Tibial nerve (tissue), 4 donors: ENCODE measurements at regions not wholly inside any gene's neighbourhood (a gene's known extent, or its start where the extent isn't known, plus 50 kb on each side); places are given as distances from the start of the nearest gene placed in this dataset.

Experiments
- DNase-seq, 2 donors: peaks; one replicate each; pipeline ENCODE4 v3.0.0-alpha.2; 2019; ENCODE audit warnings: low spot score in 2 of 2
- H3K27ac ChIP-seq, 4 donors: fragments of 200-600 bp; sonication (generic) in 3 of 4; one replicate each; pipeline ENCODE4 v1.5.1; 2017 to 2019; ENCODE audit warnings: mild to moderate bottlenecking in 1 of 4
- H3K27me3 ChIP-seq, 2 donors: fragments of 200-600 bp; sonication (generic) in 1 of 2; one replicate each; pipeline versions ENCODE4 v1.5.1 to v1.6.0; 2017 to 2019
- H3K36me3 ChIP-seq, 3 donors: fragments of 200-600 bp; sonication (generic); one replicate each; pipeline ENCODE4 v1.5.1; 2018 to 2019
- H3K4me1 ChIP-seq, 4 donors: fragments of 200-600 bp; sonication (generic) in 3 of 4; one replicate each; pipeline ENCODE4 v1.5.1; 2017 to 2019
- H3K4me3 ChIP-seq, 4 donors: fragments of 200-600 bp; sonication (generic) in 3 of 4; one replicate each; pipeline ENCODE4 v1.5.1; 2017 to 2019; ENCODE audit warnings: mild to moderate bottlenecking in 1 of 4, moderate library complexity in 1 of 4
- H3K9me3 ChIP-seq, 4 donors: fragments of 200-600 bp; sonication (generic) in 3 of 4; one replicate each; pipeline ENCODE4 v1.5.1; 2017 to 2019
- CTCF ChIP-seq, 5 experiments: fragments of 200-600 bp in 3 of 5; fragments of 450-650 bp in 2 of 5; sonication (generic) in 3 of 5; IDR thresholded peaks; one replicate each; pipeline ENCODE4 v1.5.1; 2016 to 2019; ENCODE audit warnings: antibody characterized with exemption in 5 of 5, mild to moderate bottlenecking in 3 of 5, moderate library complexity in 2 of 5
- EP300 ChIP-seq, 2 donors: sonication (generic); formaldehyde crosslinking; IDR thresholded peaks; one replicate each; pipeline ENCODE4 v1.6.1; 2017; ENCODE audit warnings: antibody characterized with exemption in 2 of 2, mild to moderate bottlenecking in 1 of 2
- POLR2A ChIP-seq, 2 donors: fragments of 450-650 bp; IDR thresholded peaks; one replicate each; pipeline ENCODE4 v1.6.1; 2017; ENCODE audit warnings: antibody characterized with exemption in 2 of 2, mild to moderate bottlenecking in 2 of 2, moderate library complexity in 2 of 2
- WGBS, 2 donors: methylation state at CpG; one replicate each; pipeline ENCODE4 v1.1.5; 2018; 5-methylcytosine and 5-hydroxymethylcytosine counted together

DNA sequence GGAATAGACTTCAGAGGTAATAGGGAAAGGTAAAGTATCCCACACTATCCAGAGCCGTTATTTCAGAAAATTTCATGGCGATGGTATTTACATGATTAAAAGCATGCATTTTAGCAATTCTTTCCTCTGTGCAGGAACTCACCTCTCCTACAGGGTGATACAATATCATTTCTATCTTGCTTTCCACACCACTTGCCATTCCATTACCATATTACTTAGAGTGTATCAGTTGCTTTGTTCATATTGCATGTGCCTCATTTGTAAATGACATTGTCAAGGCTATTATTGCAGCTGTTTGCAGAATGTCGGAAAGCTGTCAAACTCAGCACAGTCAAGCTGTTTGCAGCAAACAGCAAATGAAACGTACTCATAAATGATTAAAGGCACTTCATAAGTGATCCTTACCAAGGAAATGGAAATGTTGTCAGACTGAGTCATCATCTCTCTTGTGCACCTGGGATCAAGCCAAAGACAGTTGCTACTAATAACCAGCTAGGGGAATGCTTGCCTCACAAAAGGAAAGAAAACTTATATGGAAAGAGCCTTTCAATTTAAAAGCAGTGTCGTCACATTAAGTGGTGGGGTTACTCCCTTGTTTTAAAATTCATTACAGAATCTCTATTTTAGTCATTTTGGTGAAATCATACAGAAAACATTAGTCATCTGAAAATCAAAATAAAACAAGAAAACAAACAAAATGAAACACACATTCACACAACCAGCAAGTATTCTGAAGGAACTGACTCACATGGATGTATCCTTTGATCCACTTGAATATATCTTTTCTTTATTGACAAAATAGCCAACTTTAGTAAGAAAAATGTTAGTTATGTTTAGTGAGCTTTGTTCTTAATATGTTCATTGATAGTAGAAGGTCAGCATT, 1064.1 kb upstream of the CNTNAP5 start:
- DNase-seq: no peak
- 67 to 68% methylated on average over 5 of the region's 5 CpGs for WGBS, 2 donors
- H3K9me3 ChIP-seq: no peaks in the 10 kb centered on the region
- TF ChIP-seq EP300 (IDR thresholded peaks at IDR 0.05) (no peak), POLR2A (IDR thresholded peaks at IDR 0.05) (no peak), CTCF (IDR thresholded peaks at IDR 0.05) (no peak)
- H3K36me3 ChIP-seq: no peaks in the 10 kb centered on the region
- no peaks in the 10 kb centered on the region for H3K27me3 ChIP-seq
- H3K27ac ChIP-seq: no peak overlapping the region
- H3K4me3 ChIP-seq: no peak overlapping the region
- no peaks in the 10 kb centered on the region for H3K4me1 ChIP-seq

DNA sequence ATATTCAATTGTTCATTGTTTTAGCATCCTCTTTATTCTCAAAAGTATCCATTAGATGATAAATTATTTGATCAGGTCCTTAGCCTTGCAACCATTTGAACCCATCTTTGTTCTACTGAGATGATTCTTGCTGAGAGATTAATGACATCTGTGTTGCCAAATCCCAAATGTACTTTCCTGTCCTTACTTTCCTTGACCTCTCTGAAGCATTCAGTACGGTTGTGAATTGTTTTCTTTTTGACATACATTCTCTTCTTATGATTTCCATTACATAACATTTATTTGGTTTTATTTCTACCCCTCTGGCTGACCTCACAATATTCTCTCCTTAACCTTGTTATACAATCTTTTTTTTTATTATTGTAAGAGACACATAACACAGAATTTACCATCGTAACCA, 1058.6 kb upstream of the CNTNAP5 start:
- Histone ChIP-seq H3K36me3 (no peaks in the 10 kb centered on the region), H3K4me3 (no peak overlapping the region), H3K4me1 (no peaks in the 10 kb centered on the region), H3K27ac (no peak overlapping the region), H3K27me3 (no peaks in the 10 kb centered on the region), H3K9me3 (peaks cover 0 to 4% (median 0%) of the 10 kb centered on the region in 4 donors)
- TF ChIP-seq EP300 (IDR thresholded peaks at IDR 0.05): no peak
- TF ChIP-seq CTCF (IDR thresholded peaks at IDR 0.05): no peak
- no peak for TF ChIP-seq POLR2A (IDR thresholded peaks at IDR 0.05)
- 54 to 56% methylated on average over 2 of the region's 2 CpGs for WGBS, 2 donors
- no peak for DNase-seq

DNA sequence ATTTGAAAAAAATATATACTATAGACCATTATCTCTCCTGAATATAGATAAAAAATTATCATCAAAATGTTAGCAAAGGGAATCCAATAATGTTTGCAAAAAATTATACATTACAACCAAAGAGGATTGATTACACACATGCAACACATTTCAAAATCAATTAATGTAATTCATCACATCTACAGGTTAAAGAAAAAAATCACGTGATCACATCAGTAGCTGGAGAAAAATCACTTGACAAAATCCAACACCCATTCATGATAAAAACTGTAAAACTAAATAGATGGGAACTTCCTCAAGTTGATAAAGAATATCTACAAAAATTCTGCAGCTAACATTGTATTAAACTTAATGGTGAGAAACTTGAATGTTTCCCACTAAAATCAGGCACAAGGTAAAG, 1047.5 kb upstream of the CNTNAP5 start:
- Histone ChIP-seq H3K9me3 (peaks cover 0 to 11% (median 0%) of the 10 kb centered on the region in 4 donors), H3K4me3 (no peak overlapping the region), H3K27ac (no peak overlapping the region), H3K36me3 (no peaks in the 10 kb centered on the region), H3K4me1 (no peaks in the 10 kb centered on the region), H3K27me3 (no peaks in the 10 kb centered on the region)
- DNase-seq: no peak
- TF ChIP-seq POLR2A (IDR thresholded peaks at IDR 0.05) (no peak), CTCF (IDR thresholded peaks at IDR 0.05) (no peak), EP300 (IDR thresholded peaks at IDR 0.05) (no peak)
- 86 to 89% methylated on average over 1 of the region's 1 CpG for WGBS, 2 donors

DNA sequence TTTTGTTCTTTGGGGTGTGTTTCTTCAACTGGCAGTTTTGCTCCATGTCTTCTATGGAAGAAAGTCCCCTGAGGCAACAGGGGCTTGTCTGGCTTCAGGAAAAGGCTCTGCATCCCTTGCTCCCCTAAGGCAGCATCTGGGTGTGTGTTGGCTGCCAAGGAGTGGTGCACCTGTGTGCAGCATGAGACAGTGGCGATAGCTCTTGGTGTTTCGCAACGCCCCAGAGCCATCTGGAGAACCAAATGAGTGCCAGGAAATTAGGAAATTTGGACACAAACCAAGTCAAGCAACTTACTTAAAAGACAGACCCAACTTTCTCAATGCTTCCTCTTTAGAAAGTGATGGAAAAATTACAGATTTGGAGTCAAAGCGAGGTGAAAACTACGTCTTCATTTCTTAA, 1044.4 kb upstream of the CNTNAP5 start:
- H3K4me3 ChIP-seq: no peak overlapping the region
- no peaks in the 10 kb centered on the region for H3K36me3 ChIP-seq
- H3K27me3 ChIP-seq: no peaks in the 10 kb centered on the region
- TF ChIP-seq EP300 (IDR thresholded peaks at IDR 0.05) (peak in 1 of 2 donors; percentile 37), CTCF (IDR thresholded peaks at IDR 0.05) (no peak)
- H3K9me3 ChIP-seq: peaks cover 0 to 11% (median 0%) of the 10 kb centered on the region in 4 donors
- DNase-seq: peak; percentile 27 to 49
- no peaks in the 10 kb centered on the region for H3K4me1 ChIP-seq
- 53 to 56% methylated on average over 5 of the region's 5 CpGs for WGBS, 2 donors
- H3K27ac ChIP-seq: no peak overlapping the region

GRCh38 chr2:122982936-122983335, 1042.2 kb upstream of the CNTNAP5 start:
- Histone ChIP-seq H3K27me3 (no peaks in the 10 kb centered on the region), H3K36me3 (no peaks in the 10 kb centered on the region), H3K4me1 (no peaks in the 10 kb centered on the region), H3K4me3 (no peak overlapping the region), H3K27ac (no peak overlapping the region), H3K9me3 (peaks cover 0 to 11% (median 0%) of the 10 kb centered on the region in 4 donors)
- TF ChIP-seq CTCF (IDR thresholded peaks at IDR 0.05) (no peak), POLR2A (IDR thresholded peaks at IDR 0.05) (no peak), EP300 (IDR thresholded peaks at IDR 0.05) (no peak)
- DNase-seq: no peak
- 31 to 54% methylated on average over 1 of the region's 1 CpG for WGBS, 2 donors
